ENCODE measurements at regions not wholly inside any gene's neighbourhood (a gene's known extent, or its start where the extent isn't known, plus 50 kb on each side); places are given as distances from the start of the nearest gene placed in this dataset.

- Histone ChIP-seq H3K79me2 (ENCODE audit: control insufficient read depth, insufficient read depth, low read length) (no peaks in the 10 kb centered on the region), H2AFZ (ENCODE audit: low read length) (no peak overlapping the region), H3K4me1 (ENCODE audit: control insufficient read depth, extremely low read depth, insufficient read depth, low read length) (no peaks in the 10 kb centered on the region), H3K4me2 (ENCODE audit: extremely low read depth, insufficient read depth, low read length) (no peak overlapping the region), H4K20me1 (ENCODE audit: control insufficient read depth, extremely low read depth, insufficient read depth, low read length) (no peaks in the 10 kb centered on the region), H3K36me3 (ENCODE audit: control insufficient read depth, insufficient read depth, low read length) (no peaks in the 10 kb centered on the region), H3K27ac (ENCODE audit: insufficient read depth, low read length) (no peak overlapping the region), H3K27me3 (ENCODE audit: control insufficient read depth, insufficient read depth, low read length) (no peaks in the 10 kb centered on the region), H3K9me3 (ENCODE audit: control insufficient read depth, insufficient read depth, low read depth, low read length) (no peaks in the 10 kb centered on the region), H3K4me3 (replicated peaks in 1 of 4; ENCODE audit: control extremely low read depth in 1 of 4, insufficient read depth in 1 of 4, low read depth in 3 of 4, low read length in 4 of 4) (no peak overlapping the region), H3K9ac (ENCODE audit: insufficient read depth, low read length) (no peak overlapping the region)
- no peak for DNase-seq (ENCODE audit: low read depth in 2 of 2)
- TF ChIP-seq CTCF (conservative IDR thresholded peaks at IDR 0.05 in 1 of 2, IDR thresholded peaks at IDR 0.05 in 1 of 2; ENCODE audit: low read depth in 1 of 2, low read length in 2 of 2) (no peak), EZH2 (IDR thresholded peaks at IDR 0.05; ENCODE audit: low read length, missing control alignments) (no peak)
Observed at GRCh38 chr18:72674710-72675109, 130.6 kb upstream of the CBLN2 start.

- TF ChIP-seq CTCF (conservative IDR thresholded peaks at IDR 0.05 in 1 of 2, IDR thresholded peaks at IDR 0.05 in 1 of 2; ENCODE audit: low read depth in 1 of 2, low read length in 2 of 2) (no peak), EZH2 (IDR thresholded peaks at IDR 0.05; ENCODE audit: low read length, missing control alignments) (no peak)
Observed at GRCh38 chr18:72673242-72673641, 129.1 kb upstream of the CBLN2 start.

GRCh38 chr18:72672364-72673184 lies 128.4 kb upstream of the CBLN2 start:
- no peaks in the 10 kb centered on the region for H3K79me2 ChIP-seq (ENCODE audit: control insufficient read depth, insufficient read depth, low read length)
- no peak overlapping the region for H2AFZ ChIP-seq (ENCODE audit: low read length)
- H3K9me3 ChIP-seq (ENCODE audit: control insufficient read depth, insufficient read depth, low read depth, low read length): no peaks in the 10 kb centered on the region
- DNase-seq (ENCODE audit: low read depth in 2 of 2): peak; percentile 18 to 23
- H3K4me1 ChIP-seq (ENCODE audit: control insufficient read depth, extremely low read depth, insufficient read depth, low read length): no peaks in the 10 kb centered on the region
- no peak overlapping the region for H3K4me2 ChIP-seq (ENCODE audit: extremely low read depth, insufficient read depth, low read length)
- no peaks in the 10 kb centered on the region for H3K36me3 ChIP-seq (ENCODE audit: control insufficient read depth, insufficient read depth, low read length)
- no peaks in the 10 kb centered on the region for H3K27me3 ChIP-seq (ENCODE audit: control insufficient read depth, insufficient read depth, low read length)
- no peak overlapping the region for H3K27ac ChIP-seq (ENCODE audit: insufficient read depth, low read length)
- H3K4me3 ChIP-seq (replicated peaks in 1 of 4; ENCODE audit: control extremely low read depth in 1 of 4, insufficient read depth in 1 of 4, low read depth in 3 of 4, low read length in 4 of 4): no peak overlapping the region
- no peak overlapping the region for H3K9ac ChIP-seq (ENCODE audit: insufficient read depth, low read length)
- no peaks in the 10 kb centered on the region for H4K20me1 ChIP-seq (ENCODE audit: control insufficient read depth, extremely low read depth, insufficient read depth, low read length)
- TF ChIP-seq EZH2 (IDR thresholded peaks at IDR 0.05; ENCODE audit: low read length, missing control alignments) (no peak), CTCF (conservative IDR thresholded peaks at IDR 0.05 in 1 of 2, IDR thresholded peaks at IDR 0.05 in 1 of 2; ENCODE audit: low read depth in 1 of 2, low read length in 2 of 2) (peak; percentile 40 to 54)

More at GRCh38 chr18:72673242-72673641, 129.1 kb upstream of the CBLN2 start:
- Histone ChIP-seq H3K9me3 (ENCODE audit: control insufficient read depth, insufficient read depth, low read depth, low read length) (no peaks in the 10 kb centered on the region), H3K79me2 (ENCODE audit: control insufficient read depth, insufficient read depth, low read length) (no peaks in the 10 kb centered on the region), H3K27ac (ENCODE audit: insufficient read depth, low read length) (no peak overlapping the region), H3K4me3 (replicated peaks in 1 of 4; ENCODE audit: control extremely low read depth in 1 of 4, insufficient read depth in 1 of 4, low read depth in 3 of 4, low read length in 4 of 4) (no peak overlapping the region), H3K4me1 (ENCODE audit: control insufficient read depth, extremely low read depth, insufficient read depth, low read length) (no peaks in the 10 kb centered on the region), H4K20me1 (ENCODE audit: control insufficient read depth, extremely low read depth, insufficient read depth, low read length) (no peaks in the 10 kb centered on the region), H3K36me3 (ENCODE audit: control insufficient read depth, insufficient read depth, low read length) (no peaks in the 10 kb centered on the region), H3K9ac (ENCODE audit: insufficient read depth, low read length) (no peak overlapping the region), H3K27me3 (ENCODE audit: control insufficient read depth, insufficient read depth, low read length) (no peaks in the 10 kb centered on the region), H2AFZ (ENCODE audit: low read length) (no peak overlapping the region), H3K4me2 (ENCODE audit: extremely low read depth, insufficient read depth, low read length) (no peak overlapping the region)
- DNase-seq (ENCODE audit: low read depth in 2 of 2): no peak

All from fibroblast of lung (primary cell).